ENCODE measurements at regions not wholly inside any gene's neighbourhood (a gene's known extent, or its start where the extent isn't known, plus 50 kb on each side); places are given as distances from the start of the nearest gene placed in this dataset.
"Not testable (repeated sequence)": the region's sequence is repeated elsewhere in the genome, so short reads cannot be mapped to it uniquely, and the experiment has no call there.

GRCh38 chr5:120108586-120109248, 355.4 kb upstream of the PRR16 start:
- no peaks in the 10 kb centered on the region for H3K27me3 ChIP-seq (ENCODE audit: control insufficient read depth, insufficient read depth, low read length)
- no peak for TF ChIP-seq CTCF (IDR thresholded peaks at IDR 0.05; ENCODE audit: insufficient read depth, low read length, poor library complexity, severe bottlenecking)
- no peak overlapping the region for H3K4me3 ChIP-seq (ENCODE audit: low read depth, low read length)
- H3K36me3 ChIP-seq (ENCODE audit: control insufficient read depth, insufficient read depth, low read length), result no peaks in the 10 kb centered on the region
- no peak for DNase-seq (ENCODE audit: low read depth)

GRCh38 chr5:120122703-120123102, 341.4 kb upstream of the PRR16 start:
- no peak for TF ChIP-seq CTCF (IDR thresholded peaks at IDR 0.05; ENCODE audit: insufficient read depth, low read length, poor library complexity, severe bottlenecking)
- H3K4me3 ChIP-seq (ENCODE audit: low read depth, low read length), result no peak overlapping the region
- no peaks in the 10 kb centered on the region for H3K36me3 ChIP-seq (ENCODE audit: control insufficient read depth, insufficient read depth, low read length)
- no peak for DNase-seq (ENCODE audit: low read depth)
- H3K27me3 ChIP-seq (ENCODE audit: control insufficient read depth, insufficient read depth, low read length), result no peaks in the 10 kb centered on the region

GRCh38 chr5:120124031-120124430, 340.1 kb upstream of the PRR16 start:
- no peak for TF ChIP-seq CTCF (IDR thresholded peaks at IDR 0.05; ENCODE audit: insufficient read depth, low read length, poor library complexity, severe bottlenecking)
- Histone ChIP-seq H3K27me3 (ENCODE audit: control insufficient read depth, insufficient read depth, low read length) (no peaks in the 10 kb centered on the region), H3K4me3 (ENCODE audit: low read depth, low read length) (no peak overlapping the region)

GRCh38 chr5:120124961-120125360, 339.1 kb upstream of the PRR16 start:
- H3K36me3 ChIP-seq (ENCODE audit: control insufficient read depth, insufficient read depth, low read length), result no peaks in the 10 kb centered on the region
- H3K27me3 ChIP-seq (ENCODE audit: control insufficient read depth, insufficient read depth, low read length), result no peaks in the 10 kb centered on the region
- DNase-seq (ENCODE audit: low read depth), result no peak
- no peak overlapping the region for H3K4me3 ChIP-seq (ENCODE audit: low read depth, low read length)
- no peak for TF ChIP-seq CTCF (IDR thresholded peaks at IDR 0.05; ENCODE audit: insufficient read depth, low read length, poor library complexity, severe bottlenecking)

More at GRCh38 chr5:120124031-120124430, 340.1 kb upstream of the PRR16 start:
- no peak for DNase-seq (ENCODE audit: low read depth)
- no peaks in the 10 kb centered on the region for H3K36me3 ChIP-seq (ENCODE audit: control insufficient read depth, insufficient read depth, low read length)

GRCh38 chr5:120132347-120132746, 331.8 kb upstream of the PRR16 start:
- H3K4me3 ChIP-seq (ENCODE audit: low read depth, low read length); H3K36me3 ChIP-seq (ENCODE audit: control insufficient read depth, insufficient read depth, low read length); H3K27me3 ChIP-seq (ENCODE audit: control insufficient read depth, insufficient read depth, low read length); DNase-seq (ENCODE audit: low read depth): not testable (repeated sequence)

- H3K27me3 ChIP-seq (ENCODE audit: control insufficient read depth, insufficient read depth, low read length), result no peaks in the 10 kb centered on the region
These were observed 329.2 kb upstream of the PRR16 start for GRCh38 chr5:120134944-120135343.

More at GRCh38 chr5:120134944-120135343, 329.2 kb upstream of the PRR16 start:
- H3K36me3 ChIP-seq (ENCODE audit: control insufficient read depth, insufficient read depth, low read length), result no peaks in the 10 kb centered on the region
- no peak for DNase-seq (ENCODE audit: low read depth)
- no peak for TF ChIP-seq CTCF (IDR thresholded peaks at IDR 0.05; ENCODE audit: insufficient read depth, low read length, poor library complexity, severe bottlenecking)
- no peak overlapping the region for H3K4me3 ChIP-seq (ENCODE audit: low read depth, low read length)

Data from kidney epithelial cell (primary cell).